HL-60 (cell line): ENCODE measurements at regions not wholly inside any gene's neighbourhood (a gene's known extent, or its start where the extent isn't known, plus 50 kb on each side); places are given as distances from the start of the nearest gene placed in this dataset.

Experiments
- DNase-seq, 2 experiments: peaks; one replicate each; pipeline ENCODE4 v3.0.0-alpha.2; 2010 to 2020; ENCODE audit warnings: low read depth in 1 of 2, low spot score in 1 of 2
- H3K27ac ChIP-seq: fragments of 250-450 bp; sonication (Bioruptor Pico); replicated peaks from 2 replicates; pipeline ENCODE4 v1.5.1; 2020; ENCODE audit warnings: mild to moderate bottlenecking, moderate library complexity
- H3K27me3 ChIP-seq: fragments of 250-450 bp; sonication (Bioruptor Pico); 2 replicates; pipeline ENCODE4 v1.5.1; 2021; ENCODE audit warnings: mild to moderate bottlenecking, moderate library complexity; ENCODE audit not compliant: insufficient read depth, poor library complexity, severe bottlenecking
- H3K4me3 ChIP-seq: replicated peaks from 2 replicates; pipeline ENCODE4 v1.5.1; 2011; ENCODE audit warnings: mild to moderate bottlenecking, control low read depth, low read length; ENCODE audit not compliant: insufficient read depth
- GABPA ChIP-seq: IDR thresholded peaks from 2 replicates; pipeline ENCODE4 v1.6.1; 2012; ENCODE audit warnings: low read depth
- POLR2AphosphoS5 ChIP-seq: IDR thresholded peaks from 2 replicates; pipeline ENCODE4 v1.6.1; 2012; ENCODE audit warnings: low read depth
- SPI1 ChIP-seq: IDR thresholded peaks from 2 replicates; pipeline ENCODE4 v1.6.1; 2012; ENCODE audit warnings: low read depth, mild to moderate bottlenecking, borderline replicate concordance
- TF ChIP-seq, protein P1 (sequence below): IDR thresholded peaks from one replicate; pipeline ENCODE4 v1.5.1; 2011; ENCODE audit warnings: low read length, control low read depth, inconsistent platforms; ENCODE audit not compliant: insufficient read depth
- TF ChIP-seq, protein P2 (sequence below): IDR thresholded peaks from 2 replicates; pipeline ENCODE4 v1.6.1; 2012; ENCODE audit warnings: low read depth; ENCODE audit not compliant: insufficient replicate concordance

DNA sequence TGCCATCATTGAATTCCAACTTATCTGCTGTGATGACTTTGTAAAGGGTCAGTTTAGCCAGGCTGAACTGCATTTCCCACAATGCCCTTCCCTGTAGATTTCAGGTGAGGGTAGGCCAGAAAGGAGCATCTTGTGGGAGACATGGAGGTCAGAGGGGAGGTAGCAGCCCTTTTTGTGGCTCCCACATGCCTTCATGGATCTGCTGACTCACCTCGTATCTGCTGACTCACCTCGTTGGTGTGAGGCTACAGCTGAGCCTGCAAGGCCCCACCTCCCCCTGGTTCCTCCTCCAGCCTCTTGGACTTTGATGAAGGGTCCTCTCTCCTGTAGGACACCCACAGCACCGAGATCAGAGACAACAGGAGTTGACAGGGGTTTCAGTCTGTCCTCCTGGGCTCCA is 102.5 kb downstream of the SALL1 start:
- Histone ChIP-seq H3K27me3 (no peaks in the 10 kb centered on the region), H3K27ac (no peak overlapping the region), H3K4me3 (no peak overlapping the region)
- DNase-seq, result no peak
- TF ChIP-seq, protein P1, sequence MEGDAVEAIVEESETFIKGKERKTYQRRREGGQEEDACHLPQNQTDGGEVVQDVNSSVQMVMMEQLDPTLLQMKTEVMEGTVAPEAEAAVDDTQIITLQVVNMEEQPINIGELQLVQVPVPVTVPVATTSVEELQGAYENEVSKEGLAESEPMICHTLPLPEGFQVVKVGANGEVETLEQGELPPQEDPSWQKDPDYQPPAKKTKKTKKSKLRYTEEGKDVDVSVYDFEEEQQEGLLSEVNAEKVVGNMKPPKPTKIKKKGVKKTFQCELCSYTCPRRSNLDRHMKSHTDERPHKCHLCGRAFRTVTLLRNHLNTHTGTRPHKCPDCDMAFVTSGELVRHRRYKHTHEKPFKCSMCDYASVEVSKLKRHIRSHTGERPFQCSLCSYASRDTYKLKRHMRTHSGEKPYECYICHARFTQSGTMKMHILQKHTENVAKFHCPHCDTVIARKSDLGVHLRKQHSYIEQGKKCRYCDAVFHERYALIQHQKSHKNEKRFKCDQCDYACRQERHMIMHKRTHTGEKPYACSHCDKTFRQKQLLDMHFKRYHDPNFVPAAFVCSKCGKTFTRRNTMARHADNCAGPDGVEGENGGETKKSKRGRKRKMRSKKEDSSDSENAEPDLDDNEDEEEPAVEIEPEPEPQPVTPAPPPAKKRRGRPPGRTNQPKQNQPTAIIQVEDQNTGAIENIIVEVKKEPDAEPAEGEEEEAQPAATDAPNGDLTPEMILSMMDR, result no peak
- no peak for TF ChIP-seq POLR2AphosphoS5
- TF ChIP-seq SPI1, result no peak
- TF ChIP-seq, protein P2, sequence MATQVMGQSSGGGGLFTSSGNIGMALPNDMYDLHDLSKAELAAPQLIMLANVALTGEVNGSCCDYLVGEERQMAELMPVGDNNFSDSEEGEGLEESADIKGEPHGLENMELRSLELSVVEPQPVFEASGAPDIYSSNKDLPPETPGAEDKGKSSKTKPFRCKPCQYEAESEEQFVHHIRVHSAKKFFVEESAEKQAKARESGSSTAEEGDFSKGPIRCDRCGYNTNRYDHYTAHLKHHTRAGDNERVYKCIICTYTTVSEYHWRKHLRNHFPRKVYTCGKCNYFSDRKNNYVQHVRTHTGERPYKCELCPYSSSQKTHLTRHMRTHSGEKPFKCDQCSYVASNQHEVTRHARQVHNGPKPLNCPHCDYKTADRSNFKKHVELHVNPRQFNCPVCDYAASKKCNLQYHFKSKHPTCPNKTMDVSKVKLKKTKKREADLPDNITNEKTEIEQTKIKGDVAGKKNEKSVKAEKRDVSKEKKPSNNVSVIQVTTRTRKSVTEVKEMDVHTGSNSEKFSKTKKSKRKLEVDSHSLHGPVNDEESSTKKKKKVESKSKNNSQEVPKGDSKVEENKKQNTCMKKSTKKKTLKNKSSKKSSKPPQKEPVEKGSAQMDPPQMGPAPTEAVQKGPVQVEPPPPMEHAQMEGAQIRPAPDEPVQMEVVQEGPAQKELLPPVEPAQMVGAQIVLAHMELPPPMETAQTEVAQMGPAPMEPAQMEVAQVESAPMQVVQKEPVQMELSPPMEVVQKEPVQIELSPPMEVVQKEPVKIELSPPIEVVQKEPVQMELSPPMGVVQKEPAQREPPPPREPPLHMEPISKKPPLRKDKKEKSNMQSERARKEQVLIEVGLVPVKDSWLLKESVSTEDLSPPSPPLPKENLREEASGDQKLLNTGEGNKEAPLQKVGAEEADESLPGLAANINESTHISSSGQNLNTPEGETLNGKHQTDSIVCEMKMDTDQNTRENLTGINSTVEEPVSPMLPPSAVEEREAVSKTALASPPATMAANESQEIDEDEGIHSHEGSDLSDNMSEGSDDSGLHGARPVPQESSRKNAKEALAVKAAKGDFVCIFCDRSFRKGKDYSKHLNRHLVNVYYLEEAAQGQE, result no peak
- no peak for TF ChIP-seq GABPA

DNA sequence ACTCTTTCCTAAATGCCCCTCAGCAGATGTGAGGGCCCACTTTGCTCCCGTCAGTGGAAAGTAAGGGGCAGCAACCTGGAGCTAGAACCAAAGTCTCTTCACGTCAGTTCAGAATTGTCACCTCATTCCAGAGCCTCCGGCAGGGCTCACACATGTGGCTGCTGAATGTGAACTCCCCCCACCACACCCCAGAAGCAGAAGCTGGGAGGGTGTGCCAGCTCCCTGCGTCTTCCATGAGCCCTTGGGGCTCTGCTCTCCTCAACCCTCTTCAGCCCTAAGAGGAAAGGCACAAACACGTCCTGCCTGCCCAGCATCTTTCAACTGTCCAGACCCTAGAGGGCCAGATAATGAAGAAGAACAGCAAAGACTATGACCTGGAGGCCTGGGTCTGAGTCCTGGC is 105.3 kb downstream of the SALL1 start:
- no peak for DNase-seq
- no peaks in the 10 kb centered on the region for H3K27me3 ChIP-seq
- TF ChIP-seq GABPA (no peak), SPI1 (no peak), POLR2AphosphoS5 (no peak)
- TF ChIP-seq, protein P1, result no peak
- TF ChIP-seq, protein P2, result no peak
- H3K4me3 ChIP-seq, result no peak overlapping the region
- no peak overlapping the region for H3K27ac ChIP-seq

DNA sequence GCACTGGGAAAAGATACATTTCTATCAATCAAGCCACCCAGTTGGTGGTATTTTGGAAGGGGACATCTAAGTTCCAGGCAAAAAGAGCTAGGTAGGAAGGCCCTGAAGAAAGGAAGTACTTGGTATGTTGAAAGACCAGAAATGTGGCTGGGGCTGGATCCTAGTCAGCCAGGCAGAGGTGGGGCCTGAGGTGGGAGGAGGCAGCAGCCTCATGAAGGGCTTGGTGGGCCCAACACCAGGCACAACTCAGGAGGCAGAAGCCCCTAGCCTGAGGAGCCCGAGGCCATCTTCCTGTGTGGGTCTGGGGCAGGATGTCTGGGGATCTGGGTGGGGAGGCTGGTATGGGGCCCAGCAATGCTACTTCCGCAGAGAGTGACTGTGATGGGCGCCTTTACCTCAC is 105.9 kb downstream of the SALL1 start:
- H3K27me3 ChIP-seq, result no peaks in the 10 kb centered on the region
- DNase-seq, result no peak
- H3K27ac ChIP-seq, result no peak overlapping the region
- no peak for TF ChIP-seq POLR2AphosphoS5
- TF ChIP-seq, protein P2, result no peak
- TF ChIP-seq SPI1, result no peak
- no peak for TF ChIP-seq GABPA
- TF ChIP-seq, protein P1, result no peak
- no peak overlapping the region for H3K4me3 ChIP-seq
